SK-N-SH (cell line): ENCODE measurements at regions not wholly inside any gene's neighbourhood (a gene's known extent, or its start where the extent isn't known, plus 50 kb on each side); places are given as distances from the start of the nearest gene placed in this dataset.

Experiments
- CTCF ChIA-PET: fragments of 300-600, 350-600 bp; formaldehyde crosslinking; extraction: SDS; loops from one replicate; lab custom pipeline; 2021; lab: Yijun Ruan, JAX
- POLR2A ChIA-PET: fragments of 350-600 bp; sonication (Branson Sonifier 250); formaldehyde crosslinking; extraction: SDS; loops from one replicate; lab custom pipeline; 2020; ENCODE audit warnings: antibody characterized with exemption, inconsistent platforms; lab: Yijun Ruan, JAX
- DNase-seq: peaks from one replicate; pipeline ENCODE4 v3.0.0; 2012
- H2AFZ ChIP-seq: fragments of 200-600 bp; sonication (generic); 2 replicates; pipeline ENCODE4 v1.8.1; 2016; ENCODE audit warnings: antibody characterized with exemption, mild to moderate bottlenecking, low read depth
- H3F3A ChIP-seq: fragments of 200-600 bp; sonication (generic); replicated peaks from 2 replicates; pipeline ENCODE3; 2016; ENCODE audit warnings: antibody characterized with exemption, mild to moderate bottlenecking; ENCODE audit not compliant: insufficient read depth
- H3K27ac ChIP-seq, 2 experiments: fragments of 200-500 bp in 1 of 2; fragments of 200-600 bp in 1 of 2; sonication (Bioruptor generic) in 1 of 2; sonication (generic), shearing (Covaris generic) in 1 of 2; 2 replicates each; pipeline versions ENCODE4 v1.5.1 to v1.6.1; 2014 to 2016; ENCODE audit warnings: low read depth in 2 of 2, inconsistent platforms in 1 of 2, low read length in 1 of 2, mild to moderate bottlenecking in 1 of 2, mixed read lengths in 1 of 2
- H3K27me3 ChIP-seq: fragments of 200-600 bp; sonication (generic), shearing (Covaris generic); 2 replicates; pipeline ENCODE4 v1.6.1; 2016; ENCODE audit warnings: mixed run types; ENCODE audit not compliant: insufficient read depth
- H3K36me3 ChIP-seq, 2 experiments: fragments of 200-500 bp in 1 of 2; fragments of 200-600 bp in 1 of 2; sonication (Bioruptor generic) in 1 of 2; sonication (generic) in 1 of 2; replicated peaks in 1 of 2; 2 replicates each; pipeline versions ENCODE3 to v1.5.1; 2014 to 2016; ENCODE audit warnings: low read length in 1 of 2, mild to moderate bottlenecking in 1 of 2; ENCODE audit not compliant: insufficient read depth in 2 of 2, control insufficient read depth in 1 of 2
- H3K4me1 ChIP-seq, 2 experiments: fragments of 200-500 bp in 1 of 2; fragments of 200-600 bp in 1 of 2; sonication (Bioruptor generic) in 1 of 2; sonication (generic), shearing (Covaris generic) in 1 of 2; 2 replicates each; pipeline versions ENCODE4 v1.5.1 to v1.6.1; 2014 to 2016; ENCODE audit warnings: low read depth in 1 of 2, low read length in 1 of 2, mixed run types in 1 of 2; ENCODE audit not compliant: insufficient read depth in 2 of 2, control insufficient read depth in 1 of 2
- H3K4me2 ChIP-seq: fragments of 200-600 bp; sonication (generic), shearing (Covaris generic); 2 replicates; pipeline ENCODE4 v1.6.1; 2017; ENCODE audit warnings: mixed run types
- H3K4me3 ChIP-seq, 2 experiments: fragments of 200-500 bp in 1 of 2; fragments of 200-600 bp in 1 of 2; sonication (Bioruptor generic) in 1 of 2; sonication (generic), shearing (Covaris generic) in 1 of 2; 2 replicates each; pipeline versions ENCODE4 v1.5.1 to v1.8.1; 2014 to 2016; ENCODE audit warnings: low read depth in 2 of 2, inconsistent platforms in 1 of 2, low read length in 1 of 2, mild to moderate bottlenecking in 1 of 2, mixed read lengths in 1 of 2, moderate library complexity in 1 of 2
- H3K79me2 ChIP-seq: fragments of 200-600 bp; sonication (generic); 2 replicates; pipeline ENCODE4 v1.8.1; 2017; ENCODE audit warnings: mild to moderate bottlenecking; ENCODE audit not compliant: insufficient read depth
- H3K9ac ChIP-seq: fragments of 200-600 bp; sonication (generic); 2 replicates; pipeline ENCODE4 v1.6.1; 2017; ENCODE audit warnings: mixed run types
- H3K9me2 ChIP-seq: fragments of 200-600 bp; sonication (generic); 2 replicates; pipeline ENCODE4 v1.6.1; 2017; ENCODE audit warnings: mixed run types
- H3K9me3 ChIP-seq: fragments of 200-600 bp; sonication (generic); 2 replicates; pipeline ENCODE4 v1.6.1; 2017; ENCODE audit warnings: mixed run types, mild to moderate bottlenecking, moderate library complexity
- H4K20me1 ChIP-seq: fragments of 200-600 bp; sonication (generic); 2 replicates; pipeline ENCODE4 v1.6.1; 2017; ENCODE audit warnings: mild to moderate bottlenecking, mixed run types; ENCODE audit not compliant: insufficient read depth
- ELF1 ChIP-seq: IDR thresholded peaks from 2 replicates; pipeline ENCODE4 v1.4.0; 2012
- EP300 ChIP-seq, 2 experiments: IDR thresholded peaks; 2 replicates each; pipeline versions ENCODE4 v1.4.0 to v1.6.1; 2012; ENCODE audit warnings: borderline replicate concordance in 1 of 2, low read depth in 1 of 2, low read length in 1 of 2
- EZH2phosphoT487 ChIP-seq: fragments of 200-600 bp; sonication (generic); IDR thresholded peaks from 2 replicates; pipeline ENCODE4 v1.6.1; 2017; ENCODE audit warnings: low read depth, mixed run types, mild to moderate bottlenecking, antibody characterized with exemption, moderate library complexity, borderline replicate concordance
- FOXJ3 ChIP-seq: sonication (generic); formaldehyde crosslinking; IDR thresholded peaks from 2 replicates; pipeline ENCODE4 v1.5.1; 2020; ENCODE audit warnings: mild to moderate bottlenecking, missing genetic modification reagents
- GATA2 ChIP-seq: sonication (generic); formaldehyde crosslinking; IDR thresholded peaks from 2 replicates; pipeline ENCODE4 v1.5.0; 2020; ENCODE audit warnings: mild to moderate bottlenecking, missing genetic modification reagents
- MEF2A ChIP-seq: IDR thresholded peaks from 2 replicates; pipeline ENCODE4 v1.4.0; 2012; ENCODE audit warnings: low read depth, borderline replicate concordance
- MXI1 ChIP-seq: IDR thresholded peaks from 2 replicates; pipeline ENCODE4 v1.6.1; 2012; ENCODE audit warnings: mild to moderate bottlenecking, low read depth, low read length, improper control_type of control experiment
- NFIC ChIP-seq: IDR thresholded peaks from 2 replicates; pipeline ENCODE4 v1.4.0; 2012; ENCODE audit warnings: borderline replicate concordance
- RAD21 ChIP-seq: IDR thresholded peaks from 2 replicates; pipeline ENCODE4 v1.6.1; 2012; ENCODE audit warnings: mild to moderate bottlenecking, low read length
- SIN3A ChIP-seq: IDR thresholded peaks from 2 replicates; pipeline ENCODE4 v1.6.1; 2012; ENCODE audit warnings: low read depth, mild to moderate bottlenecking, low read length, moderate library complexity, borderline replicate concordance
- WGBS: methylation state at CpG from one replicate; pipeline ENCODE4 v1.1.6; 2017; ENCODE audit warnings: low lambda C conversion rate; 5-methylcytosine and 5-hydroxymethylcytosine counted together
- TF ChIP-seq, protein P1 (sequence below): fragments of 150-350 bp; IDR thresholded peaks from 2 replicates; pipeline ENCODE4 v1.6.1; 2017; ENCODE audit warnings: antibody characterized with exemption, low read length, low read depth, borderline replicate concordance
- TF ChIP-seq, protein P2 (sequence below): IDR thresholded peaks from 2 replicates; pipeline ENCODE4; 2012
- TF ChIP-seq, protein P3 (sequence below): fragments of 200-600 bp; sonication (generic); IDR thresholded peaks from 2 replicates; pipeline ENCODE4 v1.6.1; 2017; ENCODE audit warnings: antibody characterized with exemption, mild to moderate bottlenecking, moderate library complexity
- TF ChIP-seq, protein P4 (sequence below): IDR thresholded peaks from 2 replicates; pipeline ENCODE4 v1.4.0; 2012; ENCODE audit warnings: low read depth
- TF ChIP-seq, protein P5 (sequence below): IDR thresholded peaks from 2 replicates; pipeline ENCODE4 v1.4.0; 2012; ENCODE audit warnings: low read depth, borderline replicate concordance
- TF ChIP-seq, protein P6 (sequence below): IDR thresholded peaks from 2 replicates; pipeline ENCODE4 v1.4.0; 2012; ENCODE audit warnings: low read depth, borderline replicate concordance

DNA sequence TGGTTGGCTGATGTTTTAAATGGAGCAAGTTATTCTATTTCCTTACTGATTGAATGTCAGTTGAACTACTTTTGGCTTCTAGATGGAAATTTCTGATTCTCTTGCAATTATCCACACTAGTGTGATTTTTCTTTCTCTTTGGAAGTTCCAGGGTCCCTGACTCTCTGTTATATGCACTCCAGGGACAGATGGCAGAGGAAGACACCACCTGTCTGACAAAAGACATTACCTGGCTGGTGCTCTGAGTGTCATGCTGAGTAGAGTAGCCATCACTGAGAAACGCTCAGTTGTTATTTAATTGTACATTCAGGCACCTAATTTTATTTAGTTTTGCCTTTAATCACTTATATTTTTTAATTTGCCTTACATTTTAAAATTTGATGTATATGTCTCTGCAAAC is 105.4 kb upstream of the TLL1 start:
- Histone ChIP-seq H2AFZ (no peak overlapping the region), H3K27me3 (no peaks in the 10 kb centered on the region), H3K4me2 (no peak overlapping the region), H3K9me3 (no peaks in the 10 kb centered on the region), H3K9ac (no peak overlapping the region), H3K9me2 (no peaks in the 10 kb centered on the region), H4K20me1 (no peaks in the 10 kb centered on the region), H3K27ac (no peak overlapping the region)
- whole genome bisulfite sequencing: 0% methylated on average over 1 of the region's 1 CpG
- DNase-seq: no peak
- TF ChIP-seq NFIC: no peak
- TF ChIP-seq FOXJ3 (CRISPR knock-in tag): no peak
- TF ChIP-seq, protein P1, sequence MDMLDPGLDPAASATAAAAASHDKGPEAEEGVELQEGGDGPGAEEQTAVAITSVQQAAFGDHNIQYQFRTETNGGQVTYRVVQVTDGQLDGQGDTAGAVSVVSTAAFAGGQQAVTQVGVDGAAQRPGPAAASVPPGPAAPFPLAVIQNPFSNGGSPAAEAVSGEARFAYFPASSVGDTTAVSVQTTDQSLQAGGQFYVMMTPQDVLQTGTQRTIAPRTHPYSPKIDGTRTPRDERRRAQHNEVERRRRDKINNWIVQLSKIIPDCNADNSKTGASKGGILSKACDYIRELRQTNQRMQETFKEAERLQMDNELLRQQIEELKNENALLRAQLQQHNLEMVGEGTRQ: no peak
- TF ChIP-seq MXI1: no peak
- TF ChIP-seq EP300 (IDR thresholded peaks at IDR 0.05; ENCODE audit: borderline replicate concordance in 1 of 2, low read depth in 1 of 2, low read length in 1 of 2): no peak
- TF ChIP-seq, protein P2, sequence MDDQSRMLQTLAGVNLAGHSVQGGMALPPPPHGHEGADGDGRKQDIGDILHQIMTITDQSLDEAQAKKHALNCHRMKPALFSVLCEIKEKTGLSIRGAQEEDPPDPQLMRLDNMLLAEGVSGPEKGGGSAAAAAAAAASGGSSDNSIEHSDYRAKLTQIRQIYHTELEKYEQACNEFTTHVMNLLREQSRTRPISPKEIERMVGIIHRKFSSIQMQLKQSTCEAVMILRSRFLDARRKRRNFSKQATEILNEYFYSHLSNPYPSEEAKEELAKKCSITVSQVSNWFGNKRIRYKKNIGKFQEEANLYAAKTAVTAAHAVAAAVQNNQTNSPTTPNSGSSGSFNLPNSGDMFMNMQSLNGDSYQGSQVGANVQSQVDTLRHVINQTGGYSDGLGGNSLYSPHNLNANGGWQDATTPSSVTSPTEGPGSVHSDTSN: no peak
- TF ChIP-seq SIN3A: no peak
- no peak for TF ChIP-seq RAD21
- TF ChIP-seq, all 33 proteins: peak for 0
- no peak overlapping the region for H3K4me3 ChIP-seq
- no peaks in the 10 kb centered on the region for H3K4me1 ChIP-seq
- no peaks in the 10 kb centered on the region for H3F3A ChIP-seq
- no peaks in the 10 kb centered on the region for H3K36me3 ChIP-seq
- H3K79me2 ChIP-seq: no peaks in the 10 kb centered on the region
- POLR2A ChIA-PET: no interaction called here
- CTCF ChIA-PET: no interaction called here

DNA sequence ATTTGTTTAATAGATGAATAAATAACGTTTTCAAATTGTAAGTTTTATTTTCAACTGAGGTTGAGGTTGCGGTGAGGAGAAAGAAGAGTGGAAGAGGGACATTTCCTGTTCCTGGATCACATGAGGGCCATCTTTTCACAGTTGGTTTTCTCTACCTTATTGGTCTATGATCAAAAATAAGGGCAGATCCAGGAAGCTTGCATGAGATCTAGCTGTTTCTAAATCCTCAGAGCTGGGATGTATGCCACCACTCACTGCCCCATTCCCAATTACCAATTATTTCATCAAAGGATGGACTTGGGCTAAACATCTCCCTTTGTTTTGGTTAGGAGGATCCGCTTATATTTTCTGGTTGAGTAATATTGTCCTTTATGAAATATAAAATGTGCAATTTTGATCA is 104.8 kb upstream of the TLL1 start:
- TF ChIP-seq, protein P3, sequence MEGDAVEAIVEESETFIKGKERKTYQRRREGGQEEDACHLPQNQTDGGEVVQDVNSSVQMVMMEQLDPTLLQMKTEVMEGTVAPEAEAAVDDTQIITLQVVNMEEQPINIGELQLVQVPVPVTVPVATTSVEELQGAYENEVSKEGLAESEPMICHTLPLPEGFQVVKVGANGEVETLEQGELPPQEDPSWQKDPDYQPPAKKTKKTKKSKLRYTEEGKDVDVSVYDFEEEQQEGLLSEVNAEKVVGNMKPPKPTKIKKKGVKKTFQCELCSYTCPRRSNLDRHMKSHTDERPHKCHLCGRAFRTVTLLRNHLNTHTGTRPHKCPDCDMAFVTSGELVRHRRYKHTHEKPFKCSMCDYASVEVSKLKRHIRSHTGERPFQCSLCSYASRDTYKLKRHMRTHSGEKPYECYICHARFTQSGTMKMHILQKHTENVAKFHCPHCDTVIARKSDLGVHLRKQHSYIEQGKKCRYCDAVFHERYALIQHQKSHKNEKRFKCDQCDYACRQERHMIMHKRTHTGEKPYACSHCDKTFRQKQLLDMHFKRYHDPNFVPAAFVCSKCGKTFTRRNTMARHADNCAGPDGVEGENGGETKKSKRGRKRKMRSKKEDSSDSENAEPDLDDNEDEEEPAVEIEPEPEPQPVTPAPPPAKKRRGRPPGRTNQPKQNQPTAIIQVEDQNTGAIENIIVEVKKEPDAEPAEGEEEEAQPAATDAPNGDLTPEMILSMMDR: no peak
- TF ChIP-seq, protein P4, sequence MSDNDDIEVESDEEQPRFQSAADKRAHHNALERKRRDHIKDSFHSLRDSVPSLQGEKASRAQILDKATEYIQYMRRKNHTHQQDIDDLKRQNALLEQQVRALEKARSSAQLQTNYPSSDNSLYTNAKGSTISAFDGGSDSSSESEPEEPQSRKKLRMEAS: no peak
- TF ChIP-seq, protein P1: no peak
- no peak for TF ChIP-seq MXI1
- no peak for TF ChIP-seq SIN3A
- TF ChIP-seq MEF2A: no peak
- TF ChIP-seq NFIC: no peak
- TF ChIP-seq FOXJ3 (CRISPR knock-in tag): no peak
- TF ChIP-seq, protein P5, sequence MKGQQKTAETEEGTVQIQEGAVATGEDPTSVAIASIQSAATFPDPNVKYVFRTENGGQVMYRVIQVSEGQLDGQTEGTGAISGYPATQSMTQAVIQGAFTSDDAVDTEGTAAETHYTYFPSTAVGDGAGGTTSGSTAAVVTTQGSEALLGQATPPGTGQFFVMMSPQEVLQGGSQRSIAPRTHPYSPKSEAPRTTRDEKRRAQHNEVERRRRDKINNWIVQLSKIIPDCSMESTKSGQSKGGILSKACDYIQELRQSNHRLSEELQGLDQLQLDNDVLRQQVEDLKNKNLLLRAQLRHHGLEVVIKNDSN: no peak
- no peak for TF ChIP-seq EP300 (IDR thresholded peaks at IDR 0.05; ENCODE audit: borderline replicate concordance in 1 of 2, low read depth in 1 of 2, low read length in 1 of 2)
- TF ChIP-seq, protein P6, sequence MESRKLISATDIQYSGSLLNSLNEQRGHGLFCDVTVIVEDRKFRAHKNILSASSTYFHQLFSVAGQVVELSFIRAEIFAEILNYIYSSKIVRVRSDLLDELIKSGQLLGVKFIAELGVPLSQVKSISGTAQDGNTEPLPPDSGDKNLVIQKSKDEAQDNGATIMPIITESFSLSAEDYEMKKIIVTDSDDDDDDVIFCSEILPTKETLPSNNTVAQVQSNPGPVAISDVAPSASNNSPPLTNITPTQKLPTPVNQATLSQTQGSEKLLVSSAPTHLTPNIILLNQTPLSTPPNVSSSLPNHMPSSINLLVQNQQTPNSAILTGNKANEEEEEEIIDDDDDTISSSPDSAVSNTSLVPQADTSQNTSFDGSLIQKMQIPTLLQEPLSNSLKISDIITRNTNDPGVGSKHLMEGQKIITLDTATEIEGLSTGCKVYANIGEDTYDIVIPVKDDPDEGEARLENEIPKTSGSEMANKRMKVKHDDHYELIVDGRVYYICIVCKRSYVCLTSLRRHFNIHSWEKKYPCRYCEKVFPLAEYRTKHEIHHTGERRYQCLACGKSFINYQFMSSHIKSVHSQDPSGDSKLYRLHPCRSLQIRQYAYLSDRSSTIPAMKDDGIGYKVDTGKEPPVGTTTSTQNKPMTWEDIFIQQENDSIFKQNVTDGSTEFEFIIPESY: no peak
- TF ChIP-seq GATA2: no peak
- TF ChIP-seq ELF1: no peak
- no peak for TF ChIP-seq RAD21
- TF ChIP-seq EZH2phosphoT487: no peak
- no peaks in the 10 kb centered on the region for H3K27me3 ChIP-seq
- no peaks in the 10 kb centered on the region for H3K9me3 ChIP-seq
- no peak overlapping the region for H3K4me2 ChIP-seq
- H2AFZ ChIP-seq: no peak overlapping the region
- H4K20me1 ChIP-seq: no peaks in the 10 kb centered on the region
- POLR2A ChIA-PET: no interaction called here
- no peak overlapping the region for H3K9ac ChIP-seq
- CTCF ChIA-PET: no interaction called here
- H3K4me1 ChIP-seq: no peaks in the 10 kb centered on the region
- 37% methylated on average over 3 of the region's 3 CpGs for WGBS
- H3K27ac ChIP-seq: no peak overlapping the region
- H3K36me3 ChIP-seq: no peaks in the 10 kb centered on the region
- H3K9me2 ChIP-seq: no peaks in the 10 kb centered on the region
- H3K4me3 ChIP-seq: no peak overlapping the region
- no peaks in the 10 kb centered on the region for H3K79me2 ChIP-seq
- no peaks in the 10 kb centered on the region for H3F3A ChIP-seq
- no peak for DNase-seq
